ENCODE measurements at regions not wholly inside any gene's neighbourhood (a gene's known extent, or its start where the extent isn't known, plus 50 kb on each side); places are given as distances from the start of the nearest gene placed in this dataset.

DNA sequence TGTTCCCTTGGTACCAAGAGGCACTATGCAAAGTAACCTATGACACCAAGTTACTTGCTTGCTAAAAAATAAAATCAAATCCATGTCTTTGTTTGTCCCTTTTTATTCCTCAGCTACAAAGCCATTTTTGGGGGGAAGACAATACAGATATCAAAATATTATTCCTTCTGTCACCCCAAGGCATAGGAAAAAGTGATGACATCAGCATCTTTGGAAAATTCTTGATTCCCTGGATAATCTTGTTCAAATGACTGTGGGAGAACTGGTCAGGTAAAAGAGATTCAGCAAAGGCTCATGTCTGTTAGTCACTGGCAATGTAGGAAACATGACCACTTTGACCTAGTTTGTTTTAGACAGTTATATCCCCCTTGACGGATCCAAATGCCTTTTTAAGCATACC is 373.1 kb downstream of the MAT2B start:
- WGBS, 2 experiments (ENCODE audit: insufficient coverage in 1 of 2, insufficient read length in 1 of 2) = 89% methylated on average over 1 of the region's 1 CpG; no CpG with 5 or more reads in 1 of the 2 experiments
- Mint-ChIP-seq H3K9me3 (no peaks in the 10 kb centered on the region), H3K36me3 (ENCODE audit: low read depth) (no peaks in the 10 kb centered on the region), H3K27me3 (ENCODE audit: insufficient read depth) (no peaks in the 10 kb centered on the region), H3K4me3 (no peak overlapping the region), H3K4me1 (no peaks in the 10 kb centered on the region), H3K27ac (no peak overlapping the region)
- Histone ChIP-seq H3K4me3 (ENCODE audit: low read length) (no peak overlapping the region), H3K4me1 (ENCODE audit: control insufficient read depth, insufficient read depth, low read length) (no peaks in the 10 kb centered on the region), H3K9me3 (ENCODE audit: control insufficient read depth, low read length) (no peaks in the 10 kb centered on the region), H3K27me3 (ENCODE audit: control insufficient read depth, insufficient read depth, low read length, poor library complexity, severe bottlenecking) (no peaks in the 10 kb centered on the region), H3K9ac (ENCODE audit: extremely low read depth, low read length, poor library complexity, severe bottlenecking) (no peak overlapping the region), H3K27ac (ENCODE audit: low read depth, low read length) (no peak overlapping the region), H3K36me3 (ENCODE audit: control insufficient read depth, insufficient read depth, low read length) (no peaks in the 10 kb centered on the region)
- TF ChIP-seq CTCF (conservative IDR thresholded peaks at IDR 0.05) = no peak
- no peak for DNase-seq

DNA sequence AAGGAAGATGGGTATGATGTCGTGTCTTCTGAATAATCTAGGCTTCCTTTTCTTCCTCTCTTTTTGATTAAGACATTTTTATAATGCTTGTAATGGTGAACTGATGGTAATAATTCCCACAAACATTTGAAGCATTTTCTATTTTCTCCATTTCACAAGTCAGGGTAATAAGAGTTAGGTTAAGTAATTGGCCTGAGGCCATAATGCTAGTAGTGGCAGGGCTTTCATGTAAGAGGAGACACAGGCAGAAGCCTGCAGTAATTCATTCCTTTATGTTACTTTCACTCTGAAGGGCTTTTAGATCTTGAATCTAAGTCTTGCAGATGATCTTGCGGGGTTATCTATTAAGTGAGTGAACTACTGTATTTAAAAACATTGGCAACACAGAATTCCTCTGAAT is 374.9 kb downstream of the MAT2B start:
- Histone ChIP-seq H3K9ac (ENCODE audit: extremely low read depth, low read length, poor library complexity, severe bottlenecking) (no peak overlapping the region), H3K27me3 (ENCODE audit: control insufficient read depth, insufficient read depth, low read length, poor library complexity, severe bottlenecking) (no peaks in the 10 kb centered on the region), H3K4me1 (ENCODE audit: control insufficient read depth, insufficient read depth, low read length) (no peaks in the 10 kb centered on the region), H3K9me3 (ENCODE audit: control insufficient read depth, low read length) (no peaks in the 10 kb centered on the region), H3K36me3 (ENCODE audit: control insufficient read depth, insufficient read depth, low read length) (no peaks in the 10 kb centered on the region), H3K27ac (ENCODE audit: low read depth, low read length) (no peak overlapping the region), H3K4me3 (ENCODE audit: low read length) (no peak overlapping the region)
- Mint-ChIP-seq H3K4me1 (no peaks in the 10 kb centered on the region), H3K27me3 (ENCODE audit: insufficient read depth) (no peaks in the 10 kb centered on the region), H3K27ac (no peak overlapping the region), H3K36me3 (ENCODE audit: low read depth) (no peaks in the 10 kb centered on the region), H3K9me3 (no peaks in the 10 kb centered on the region), H3K4me3 (no peak overlapping the region)
- no peak for DNase-seq
- 89% methylated on average over 1 of the region's 2 CpGs; no CpG with 5 or more reads in 1 of the 2 experiments for WGBS, 2 experiments (ENCODE audit: insufficient coverage in 1 of 2, insufficient read length in 1 of 2)
- TF ChIP-seq CTCF (conservative IDR thresholded peaks at IDR 0.05) = no peak

- DNase-seq = no peak
- no peaks in the 10 kb centered on the region for H3K9me3 ChIP-seq (ENCODE audit: control insufficient read depth, low read length)
- H3K36me3 ChIP-seq (ENCODE audit: control insufficient read depth, insufficient read depth, low read length) = no peaks in the 10 kb centered on the region
- 20 to 76% methylated on average over 1 to 2 of the region's 2 CpGs for WGBS, 2 experiments (ENCODE audit: insufficient coverage in 1 of 2, insufficient read length in 1 of 2)
- H3K4me3 ChIP-seq (ENCODE audit: low read length) = no peak overlapping the region
- H3K9ac ChIP-seq (ENCODE audit: extremely low read depth, low read length, poor library complexity, severe bottlenecking) = no peak overlapping the region
- no peak for TF ChIP-seq CTCF (conservative IDR thresholded peaks at IDR 0.05)
- no peaks in the 10 kb centered on the region for H3K9me3 Mint-ChIP-seq
- H3K4me1 Mint-ChIP-seq = no peaks in the 10 kb centered on the region
- no peaks in the 10 kb centered on the region for H3K4me1 ChIP-seq (ENCODE audit: control insufficient read depth, insufficient read depth, low read length)
- no peak overlapping the region for H3K27ac Mint-ChIP-seq
- H3K27me3 Mint-ChIP-seq (ENCODE audit: insufficient read depth) = no peaks in the 10 kb centered on the region
- H3K4me3 Mint-ChIP-seq = no peak overlapping the region
- H3K27me3 ChIP-seq (ENCODE audit: control insufficient read depth, insufficient read depth, low read length, poor library complexity, severe bottlenecking) = no peaks in the 10 kb centered on the region
- H3K36me3 Mint-ChIP-seq (ENCODE audit: low read depth) = no peaks in the 10 kb centered on the region
- no peak overlapping the region for H3K27ac ChIP-seq (ENCODE audit: low read depth, low read length)
Observed at GRCh38 chr5:163885117-163885516, 379.7 kb downstream of the MAT2B start.

All from endodermal cell (in vitro differentiated cells).